ENCODE measurements at regions not wholly inside any gene's neighbourhood (a gene's known extent, or its start where the extent isn't known, plus 50 kb on each side); places are given as distances from the start of the nearest gene placed in this dataset.

DNA sequence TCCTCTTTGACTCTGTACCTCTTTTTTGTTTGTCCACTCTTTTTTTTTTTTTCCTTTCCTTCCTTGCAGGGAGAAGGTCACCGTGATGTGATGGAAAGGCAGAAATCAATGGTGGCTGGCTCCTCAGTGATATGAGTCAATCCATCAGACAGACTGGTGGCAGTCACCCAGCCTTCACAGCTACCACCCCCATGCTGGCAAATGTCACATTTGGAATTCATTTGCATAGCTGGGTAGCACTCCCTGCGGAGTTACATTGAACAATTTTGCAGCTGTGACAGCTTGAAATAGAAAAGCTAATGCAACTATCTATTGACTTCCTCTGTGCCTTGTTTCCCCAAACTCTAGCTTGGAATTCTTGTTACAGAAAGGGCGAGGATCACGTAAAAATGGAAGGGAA lies 668.4 kb downstream of the C6orf118 start:
- 89% methylated on average over 4 of the region's 4 CpGs for WGBS (ENCODE audit: low lambda C conversion rate, missing lambda C conversion rate)
- no peak overlapping the region for H3K4me2 ChIP-seq
- H3K9me2 ChIP-seq (replicated peaks; ENCODE audit: insufficient read depth), result no peaks in the 10 kb centered on the region
- TF ChIP-seq, protein P1, sequence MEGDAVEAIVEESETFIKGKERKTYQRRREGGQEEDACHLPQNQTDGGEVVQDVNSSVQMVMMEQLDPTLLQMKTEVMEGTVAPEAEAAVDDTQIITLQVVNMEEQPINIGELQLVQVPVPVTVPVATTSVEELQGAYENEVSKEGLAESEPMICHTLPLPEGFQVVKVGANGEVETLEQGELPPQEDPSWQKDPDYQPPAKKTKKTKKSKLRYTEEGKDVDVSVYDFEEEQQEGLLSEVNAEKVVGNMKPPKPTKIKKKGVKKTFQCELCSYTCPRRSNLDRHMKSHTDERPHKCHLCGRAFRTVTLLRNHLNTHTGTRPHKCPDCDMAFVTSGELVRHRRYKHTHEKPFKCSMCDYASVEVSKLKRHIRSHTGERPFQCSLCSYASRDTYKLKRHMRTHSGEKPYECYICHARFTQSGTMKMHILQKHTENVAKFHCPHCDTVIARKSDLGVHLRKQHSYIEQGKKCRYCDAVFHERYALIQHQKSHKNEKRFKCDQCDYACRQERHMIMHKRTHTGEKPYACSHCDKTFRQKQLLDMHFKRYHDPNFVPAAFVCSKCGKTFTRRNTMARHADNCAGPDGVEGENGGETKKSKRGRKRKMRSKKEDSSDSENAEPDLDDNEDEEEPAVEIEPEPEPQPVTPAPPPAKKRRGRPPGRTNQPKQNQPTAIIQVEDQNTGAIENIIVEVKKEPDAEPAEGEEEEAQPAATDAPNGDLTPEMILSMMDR (IDR thresholded peaks at IDR 0.05; ENCODE audit: poor library complexity), result no peak
- TF ChIP-seq EZH2phosphoT487 (IDR thresholded peaks at IDR 0.05; ENCODE audit: low read depth, severe bottlenecking, unreplicated experiment) (no peak), EZH2 (IDR thresholded peaks at IDR 0.05; ENCODE audit: borderline replicate concordance) (no peak)
- no peak overlapping the region for H3K4me3 ChIP-seq
- H3K4me1 ChIP-seq (ENCODE audit: insufficient read depth), result no peaks in the 10 kb centered on the region
- H4K20me1 ChIP-seq (ENCODE audit: insufficient read depth, poor library complexity, severe bottlenecking), result no peaks in the 10 kb centered on the region
- H3K27ac ChIP-seq, result no peak overlapping the region
- DNase-seq (ENCODE audit: low spot score), result no peak
- no peaks in the 10 kb centered on the region for H3K36me3 ChIP-seq (replicated peaks; ENCODE audit: insufficient read depth, low read depth)
- H3K79me2 ChIP-seq, result no peaks in the 10 kb centered on the region
- H3K27me3 ChIP-seq, result no peaks in the 10 kb centered on the region
- H3K9me3 ChIP-seq (ENCODE audit: low read depth), result no peaks in the 10 kb centered on the region
- no peak overlapping the region for H2AFZ ChIP-seq

DNA sequence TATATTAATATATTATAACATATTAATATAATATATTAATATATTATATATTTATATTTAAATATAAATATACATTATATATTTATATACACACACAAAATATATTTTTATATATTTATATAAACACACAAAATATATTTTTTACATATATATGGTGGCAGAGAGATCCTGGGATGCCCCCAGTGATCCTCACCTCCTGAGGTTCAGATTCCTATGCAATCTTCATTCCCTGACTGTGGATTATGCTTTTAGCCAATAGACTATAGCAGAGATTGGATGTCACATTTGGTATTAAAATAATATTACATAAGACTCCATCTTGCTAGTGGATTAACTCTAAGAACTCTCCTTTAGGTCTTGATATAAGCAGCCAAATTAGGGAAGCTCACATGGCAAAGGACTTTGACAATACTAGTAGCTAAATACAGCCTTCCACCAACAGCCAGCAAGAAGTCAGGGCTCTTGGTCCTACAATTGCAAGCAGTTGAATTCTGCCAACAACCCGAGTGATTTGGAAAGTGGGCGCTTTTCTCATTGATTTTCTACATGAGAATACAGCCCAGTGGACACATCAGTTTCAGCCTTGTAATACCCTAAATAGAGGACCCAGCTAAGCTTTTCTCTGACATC lies 681.0 kb downstream of the C6orf118 start:
- no peaks in the 10 kb centered on the region for H4K20me1 ChIP-seq (ENCODE audit: insufficient read depth, poor library complexity, severe bottlenecking)
- H3K9me3 ChIP-seq (ENCODE audit: low read depth), result no peaks in the 10 kb centered on the region
- H3K79me2 ChIP-seq, result no peaks in the 10 kb centered on the region
- no peaks in the 10 kb centered on the region for H3K36me3 ChIP-seq (replicated peaks; ENCODE audit: insufficient read depth, low read depth)
- 92% methylated on average over 2 of the region's 2 CpGs for WGBS (ENCODE audit: low lambda C conversion rate, missing lambda C conversion rate)
- no peak overlapping the region for H3K4me3 ChIP-seq
- no peak overlapping the region for H3K4me2 ChIP-seq
- H2AFZ ChIP-seq, result no peak overlapping the region
- no peaks in the 10 kb centered on the region for H3K27me3 ChIP-seq
- H3K4me1 ChIP-seq (ENCODE audit: insufficient read depth), result no peaks in the 10 kb centered on the region
- H3K9me2 ChIP-seq (replicated peaks; ENCODE audit: insufficient read depth), result no peaks in the 10 kb centered on the region
- DNase-seq (ENCODE audit: low spot score), result no peak
- TF ChIP-seq EZH2phosphoT487 (IDR thresholded peaks at IDR 0.05; ENCODE audit: low read depth, severe bottlenecking, unreplicated experiment) (no peak), EZH2 (IDR thresholded peaks at IDR 0.05; ENCODE audit: borderline replicate concordance) (no peak)
- TF ChIP-seq, protein P1 (IDR thresholded peaks at IDR 0.05; ENCODE audit: poor library complexity), result no peak
- H3K27ac ChIP-seq, result no peak overlapping the region

DNA sequence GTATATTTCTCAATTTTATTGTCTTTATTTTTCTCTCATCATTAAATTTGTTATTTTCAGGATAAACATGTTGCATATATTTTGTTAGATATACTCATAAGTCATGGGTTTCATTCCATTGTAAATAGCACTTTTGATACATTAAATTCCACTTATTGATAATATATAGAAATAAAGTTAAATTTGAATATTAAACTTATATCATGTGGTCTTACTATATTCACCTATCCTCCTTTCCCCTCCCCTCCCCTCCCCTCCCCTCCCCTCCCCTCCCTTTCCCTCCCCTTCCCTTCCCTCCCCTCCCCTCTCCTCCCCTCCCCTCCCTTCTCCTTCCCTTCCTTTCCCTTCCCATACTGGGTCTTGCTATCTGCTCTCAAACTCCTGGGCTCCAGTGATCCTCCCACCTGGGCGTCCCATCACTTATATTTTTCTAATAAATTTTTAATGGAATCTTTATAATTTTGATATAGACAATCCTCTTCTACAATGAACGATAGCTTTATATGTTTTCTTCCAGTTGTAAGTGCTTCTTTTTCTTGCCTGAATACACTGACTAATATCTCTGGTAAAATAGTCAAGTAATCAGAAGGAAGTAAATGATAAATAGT lies 692.4 kb downstream of the C6orf118 start:
- 90% methylated on average over 2 of the region's 2 CpGs for WGBS (ENCODE audit: low lambda C conversion rate, missing lambda C conversion rate)
- Histone ChIP-seq H3K79me2 (no peaks in the 10 kb centered on the region), H3K4me1 (ENCODE audit: insufficient read depth) (no peaks in the 10 kb centered on the region), H4K20me1 (ENCODE audit: insufficient read depth, poor library complexity, severe bottlenecking) (no peaks in the 10 kb centered on the region), H3K4me2 (no peak overlapping the region), H3K27me3 (no peaks in the 10 kb centered on the region), H2AFZ (no peak overlapping the region), H3K9me3 (ENCODE audit: low read depth) (no peaks in the 10 kb centered on the region), H3K36me3 (replicated peaks; ENCODE audit: insufficient read depth, low read depth) (no peaks in the 10 kb centered on the region), H3K27ac (no peak overlapping the region), H3K4me3 (no peak overlapping the region), H3K9me2 (replicated peaks; ENCODE audit: insufficient read depth) (no peaks in the 10 kb centered on the region)
- no peak for TF ChIP-seq EZH2phosphoT487 (IDR thresholded peaks at IDR 0.05; ENCODE audit: low read depth, severe bottlenecking, unreplicated experiment)
- no peak for TF ChIP-seq EZH2 (IDR thresholded peaks at IDR 0.05; ENCODE audit: borderline replicate concordance)
- TF ChIP-seq, protein P1 (IDR thresholded peaks at IDR 0.05; ENCODE audit: poor library complexity), result no peak
- DNase-seq (ENCODE audit: low spot score), result no peak
